Testis (tissue), 2 donors: ENCODE measurements at regions not wholly inside any gene's neighbourhood (a gene's known extent, or its start where the extent isn't known, plus 50 kb on each side); places are given as distances from the start of the nearest gene placed in this dataset.

Source experiments
- DNase-seq: peaks from one replicate; pipeline ENCODE4 v3.0.0-alpha.2; 2019
- H3K27ac ChIP-seq, 2 donors: fragments of 200-600 bp; sonication (generic); one replicate each; pipeline ENCODE4 v1.5.1; 2019
- H3K27me3 ChIP-seq: fragments of 200-600 bp; sonication (generic); one replicate; pipeline ENCODE4 v1.5.1; 2019
- H3K36me3 ChIP-seq: fragments of 200-600 bp; sonication (generic); one replicate; pipeline ENCODE4 v1.5.1; 2017; ENCODE audit warnings: low read depth; ENCODE audit errors: missing control alignments
- H3K4me1 ChIP-seq: fragments of 200-600 bp; sonication (generic); one replicate; pipeline ENCODE4 v1.5.1; 2019
- H3K4me3 ChIP-seq, 2 donors: fragments of 200-600 bp; sonication (generic); one replicate each; pipeline ENCODE4 v1.5.1; 2017 to 2019
- H3K9me3 ChIP-seq: fragments of 200-600 bp; sonication (generic); one replicate; pipeline ENCODE4 v1.5.1; 2017
- CTCF ChIP-seq, 3 experiments: fragments of 450-650 bp in 2 of 3; fragments of 200-600 bp in 1 of 3; sonication (generic) in 1 of 3; IDR thresholded peaks; one replicate each; pipeline ENCODE4 v1.5.1; 2016 to 2019; ENCODE audit warnings: antibody characterized with exemption in 3 of 3, mild to moderate bottlenecking in 2 of 3, moderate library complexity in 1 of 3
- POLR2A ChIP-seq: fragments of 450-650 bp; IDR thresholded peaks from one replicate; pipeline ENCODE4 v1.6.1; 2017; ENCODE audit warnings: antibody characterized with exemption, mild to moderate bottlenecking, moderate library complexity
- WGBS, 2 donors: methylation state at CpG; one replicate each; pipeline ENCODE4 v1.1.5; 2018; 5-methylcytosine and 5-hydroxymethylcytosine counted together
- intact Hi-C: fragments of 100-400 bp; cut with DNase I; formaldehyde crosslinking; loops from one replicate; pipeline ENCODE4 v1.15.1; 2023; ENCODE audit warnings: low total_unique reads

- no peaks in the 10 kb centered on the region for H3K27me3 ChIP-seq
- 57 to 63% methylated on average over 1 of the region's 1 CpG for WGBS, 2 donors
- no peaks in the 10 kb centered on the region for H3K36me3 ChIP-seq
- no peaks in the 10 kb centered on the region for H3K9me3 ChIP-seq
- intact Hi-C loops = no loop called here
- DNase-seq = no peak
- H3K27ac ChIP-seq = no peak overlapping the region
- H3K4me1 ChIP-seq = no peaks in the 10 kb centered on the region
- TF ChIP-seq POLR2A (no peak), CTCF (IDR thresholded peaks at IDR 0.05) (no peak)
- H3K4me3 ChIP-seq = no peak overlapping the region
These were observed 350.5 kb upstream of the PABPC4L start for GRCh38 chr4:134552063-134552462.

GRCh38 chr4:134551348-134551747, 349.8 kb upstream of the PABPC4L start:
- WGBS, 2 donors = 85 to 87% methylated on average over 2 of the region's 2 CpGs
- Histone ChIP-seq H3K9me3 (no peaks in the 10 kb centered on the region), H3K27me3 (no peaks in the 10 kb centered on the region), H3K4me1 (no peaks in the 10 kb centered on the region), H3K27ac (no peak overlapping the region), H3K4me3 (no peak overlapping the region), H3K36me3 (no peaks in the 10 kb centered on the region)
- no peak for DNase-seq
- intact Hi-C loops = no loop called here
- TF ChIP-seq POLR2A = no peak
- TF ChIP-seq CTCF (IDR thresholded peaks at IDR 0.05) = no peak

GRCh38 chr4:134548052-134548628, 346.6 kb upstream of the PABPC4L start:
- intact Hi-C loops = no loop called here
- no peaks in the 10 kb centered on the region for H3K9me3 ChIP-seq
- H3K36me3 ChIP-seq = no peaks in the 10 kb centered on the region
- no peak overlapping the region for H3K27ac ChIP-seq
- no peak for DNase-seq
- no peaks in the 10 kb centered on the region for H3K4me1 ChIP-seq
- H3K27me3 ChIP-seq = no peaks in the 10 kb centered on the region
- TF ChIP-seq POLR2A = no peak
- no peak for TF ChIP-seq CTCF (IDR thresholded peaks at IDR 0.05)
- H3K4me3 ChIP-seq = no peak overlapping the region

- no peaks in the 10 kb centered on the region for H3K4me1 ChIP-seq
- TF ChIP-seq POLR2A (no peak), CTCF (IDR thresholded peaks at IDR 0.05) (no peak)
- DNase-seq = no peak
- no peaks in the 10 kb centered on the region for H3K9me3 ChIP-seq
- no peaks in the 10 kb centered on the region for H3K36me3 ChIP-seq
- H3K27ac ChIP-seq = no peak overlapping the region
- 65 to 79% methylated on average over 12 to 15 of the region's 15 CpGs for WGBS, 2 donors
- no peak overlapping the region for H3K4me3 ChIP-seq
- intact Hi-C loops = no loop called here
- H3K27me3 ChIP-seq = no peaks in the 10 kb centered on the region
These were observed 344.7 kb upstream of the PABPC4L start for GRCh38 chr4:134546279-134546678.

- no peak for TF ChIP-seq POLR2A
- no peak for TF ChIP-seq CTCF (IDR thresholded peaks at IDR 0.05)
- Histone ChIP-seq H3K4me3 (no peak overlapping the region), H3K27me3 (no peaks in the 10 kb centered on the region), H3K4me1 (no peaks in the 10 kb centered on the region), H3K9me3 (no peaks in the 10 kb centered on the region), H3K36me3 (no peaks in the 10 kb centered on the region), H3K27ac (no peak overlapping the region)
- intact Hi-C loops = no loop called here
- no peak for DNase-seq
- 31 to 49% methylated on average over 2 of the region's 2 CpGs for WGBS, 2 donors
These were observed 342.7 kb upstream of the PABPC4L start for GRCh38 chr4:134544303-134544770.
